H1 (cell line): ENCODE measurements at regions not wholly inside any gene's neighbourhood (a gene's known extent, or its start where the extent isn't known, plus 50 kb on each side); places are given as distances from the start of the nearest gene placed in this dataset.

Experiments
- CTCF ChIA-PET: fragments of 300-600 bp; sonication (Branson Sonifier 250); formaldehyde crosslinking; loops from one replicate; lab custom pipeline; 2021; ENCODE audit not compliant: partially characterized antibody; lab: Charles Lee
- POLR2A ChIA-PET: fragments of 300-600 bp; sonication (Branson Sonifier 250); formaldehyde crosslinking; loops from one replicate; lab custom pipeline; 2021; ENCODE audit warnings: inconsistent platforms; ENCODE audit not compliant: partially characterized antibody; lab: Charles Lee
- DNase-seq, 2 experiments: peaks; one replicate each; pipeline versions ENCODE4 v3.0.0 to v3.0.0-alpha.2; 2010 to 2022; ENCODE audit warnings: low spot score in 2 of 2, low read depth in 1 of 2, mixed read lengths in 1 of 2
- FAIRE-seq: peaks from 2 replicates; lab custom pipeline; 2011; peaks lifted over from hg19 to GRCh38; lab: Jason Lieb, UNC
- H2AFZ ChIP-seq: 2 replicates; pipeline ENCODE4 v1.8.1; 2012; ENCODE audit warnings: low read length, inconsistent platforms
- H2AK5ac ChIP-seq: 2 replicates; pipeline ENCODE4 v1.6.1; 2013; ENCODE audit warnings: low read depth, low read length
- H2BK120ac ChIP-seq: replicated peaks from 2 replicates; pipeline ENCODE3; 2013; ENCODE audit warnings: low read depth, low read length, inconsistent platforms
- H2BK12ac ChIP-seq: 2 replicates; pipeline ENCODE4 v1.6.1; 2013; ENCODE audit warnings: low read depth, low read length
- H2BK15ac ChIP-seq: 2 replicates; pipeline ENCODE4 v1.6.1; 2013; ENCODE audit warnings: low read length
- H2BK20ac ChIP-seq: 2 replicates; pipeline ENCODE4 v1.6.1; 2013; ENCODE audit warnings: low read length
- H2BK5ac ChIP-seq: 2 replicates; pipeline ENCODE4 v1.6.1; 2013; ENCODE audit warnings: low read depth, low read length
- H3K14ac ChIP-seq: 2 replicates; pipeline ENCODE4 v1.6.1; 2013; ENCODE audit warnings: inconsistent platforms; ENCODE audit not compliant: insufficient read length
- H3K18ac ChIP-seq: 2 replicates; pipeline ENCODE4 v1.6.1; 2013; ENCODE audit warnings: low read length; ENCODE audit errors: extremely low read depth
- H3K23ac ChIP-seq: 2 replicates; pipeline ENCODE4 v1.6.1; 2013; ENCODE audit warnings: inconsistent platforms; ENCODE audit not compliant: insufficient read length
- H3K23me2 ChIP-seq: 2 replicates; pipeline ENCODE4 v1.6.1; 2013; ENCODE audit warnings: low read depth, low read length
- H3K27ac ChIP-seq: 2 replicates; pipeline ENCODE4 v1.6.1; 2011; ENCODE audit warnings: low read depth, low read length, inconsistent platforms
- H3K27me3 ChIP-seq, 4 experiments: replicated peaks in 1 of 4; 1 replicate in 1 of 4; 2 replicates in 3 of 4; pipeline versions ENCODE4 v1.6.1 to v1.8.1; 2011 to 2013; ENCODE audit warnings: low read length in 3 of 4, mild to moderate bottlenecking in 3 of 4, inconsistent platforms in 2 of 4, mixed read lengths in 2 of 4, moderate library complexity in 1 of 4; ENCODE audit not compliant: control insufficient read depth in 3 of 4, insufficient read depth in 3 of 4; ENCODE audit errors: extremely low read depth in 1 of 4
- H3K36me3 ChIP-seq, 4 experiments: 2 replicates each; pipeline versions ENCODE4 v1.6.1 to v1.8.1; 2011 to 2013; ENCODE audit warnings: mild to moderate bottlenecking in 4 of 4, low read length in 3 of 4, moderate library complexity in 2 of 4, control low read depth in 1 of 4, inconsistent platforms in 1 of 4; ENCODE audit not compliant: insufficient read depth in 4 of 4, control insufficient read depth in 2 of 4
- H3K4ac ChIP-seq: replicated peaks from 2 replicates; pipeline ENCODE3; 2013; ENCODE audit warnings: low read length, low read depth, mixed read lengths, inconsistent platforms; ENCODE audit not compliant: insufficient read length
- H3K4me1 ChIP-seq, 4 experiments: replicated peaks in 1 of 4; 1 replicate in 1 of 4; 2 replicates in 3 of 4; pipeline versions ENCODE4 v1.6.1 to v1.8.1; 2011 to 2013; ENCODE audit warnings: low read length in 3 of 4, inconsistent platforms in 2 of 4, mixed read lengths in 1 of 4; ENCODE audit not compliant: insufficient read depth in 4 of 4, control insufficient read depth in 3 of 4
- H3K4me2 ChIP-seq, 2 experiments: 2 replicates each; pipeline versions ENCODE4 v1.6.1 to v1.8.1; 2011 to 2013; ENCODE audit warnings: low read depth in 2 of 2, low read length in 2 of 2, control low read depth in 1 of 2, inconsistent platforms in 1 of 2, mild to moderate bottlenecking in 1 of 2; ENCODE audit not compliant: insufficient read depth in 1 of 2
- H3K4me3 ChIP-seq, 4 experiments: fragments of 200-600, 300-600 bp in 1 of 4; sonication (generic), shearing (Covaris generic), sonication (Bioruptor Twin) in 1 of 4; 2 replicates each; pipeline versions ENCODE4 v1.5.1 to v1.8.1; 2011 to 2016; ENCODE audit warnings: low read length in 4 of 4, low read depth in 3 of 4, control low read depth in 2 of 4, inconsistent platforms in 2 of 4, mild to moderate bottlenecking in 2 of 4, mixed read lengths in 1 of 4, moderate library complexity in 1 of 4; ENCODE audit not compliant: insufficient read depth in 2 of 4; ENCODE audit errors: extremely low read depth in 1 of 4
- H3K56ac ChIP-seq: replicated peaks from 2 replicates; pipeline ENCODE3; 2013; ENCODE audit warnings: low read depth, mild to moderate bottlenecking, mixed read lengths, low read length, inconsistent platforms; ENCODE audit not compliant: insufficient read length
- H3K79me1 ChIP-seq: 2 replicates; pipeline ENCODE4 v1.6.1; 2013; ENCODE audit warnings: low read depth, low read length, control low read depth
- H3K79me2 ChIP-seq, 2 experiments: 2 replicates each; pipeline versions ENCODE4 v1.6.1 to v1.8.1; 2012 to 2013; ENCODE audit warnings: low read length in 2 of 2, mild to moderate bottlenecking in 2 of 2, inconsistent platforms in 1 of 2; ENCODE audit not compliant: insufficient read depth in 2 of 2, control insufficient read depth in 1 of 2
- H3K9ac ChIP-seq, 4 experiments: replicated peaks in 1 of 4; 1 replicate in 1 of 4; 2 replicates in 3 of 4; pipeline versions ENCODE4 v1.6.1 to v1.8.1; 2011 to 2013; ENCODE audit warnings: low read depth in 3 of 4, low read length in 3 of 4, control low read depth in 2 of 4, mild to moderate bottlenecking in 2 of 4, moderate library complexity in 2 of 4, inconsistent platforms in 1 of 4; ENCODE audit errors: extremely low read depth in 1 of 4
- H3K9me3 ChIP-seq, 2 experiments: 2 replicates each; pipeline versions ENCODE4 v1.6.1 to v1.8.1; 2012 to 2013; ENCODE audit warnings: mild to moderate bottlenecking in 2 of 2, moderate library complexity in 2 of 2, control low read depth in 1 of 2, inconsistent platforms in 1 of 2, low read depth in 1 of 2, low read length in 1 of 2, mixed read lengths in 1 of 2; ENCODE audit not compliant: insufficient read depth in 2 of 2
- H4K20me1 ChIP-seq, 2 experiments: replicated peaks in 1 of 2; 2 replicates each; pipeline versions ENCODE3 to v1.8.1; 2011 to 2013; ENCODE audit warnings: inconsistent platforms in 2 of 2, low read length in 2 of 2, mild to moderate bottlenecking in 1 of 2; ENCODE audit not compliant: insufficient read depth in 2 of 2, control insufficient read depth in 1 of 2
- H4K5ac ChIP-seq: 2 replicates; pipeline ENCODE4 v1.6.1; 2013; ENCODE audit warnings: low read length, low read depth, mixed read lengths, inconsistent platforms; ENCODE audit not compliant: insufficient read length
- H4K8ac ChIP-seq: 2 replicates; pipeline ENCODE4 v1.8.0; 2013; ENCODE audit warnings: mild to moderate bottlenecking, moderate library complexity, low read length, inconsistent platforms; ENCODE audit not compliant: insufficient read depth; ENCODE audit errors: extremely low read depth
- H4K91ac ChIP-seq: replicated peaks from 2 replicates; pipeline ENCODE3; 2013; ENCODE audit warnings: low read length, mixed read lengths, inconsistent platforms; ENCODE audit not compliant: insufficient read length
- CTBP2 ChIP-seq: IDR thresholded peaks from 2 replicates; pipeline ENCODE4 v1.7.0; 2011; ENCODE audit warnings: borderline replicate concordance, mild to moderate bottlenecking, moderate library complexity, mixed read lengths, low read length; ENCODE audit not compliant: insufficient read depth, insufficient read length
- FOSL1 ChIP-seq: IDR thresholded peaks from 2 replicates; pipeline ENCODE4 v1.6.1; 2011; ENCODE audit warnings: mild to moderate bottlenecking, low read depth, low read length, moderate library complexity; ENCODE audit not compliant: insufficient read depth
- HDAC2 ChIP-seq, 2 experiments: fragments of 300-600 bp in 1 of 2; sonication (generic) in 1 of 2; IDR thresholded peaks; 2 replicates each; pipeline ENCODE4 v1.6.1; 2011 to 2012; ENCODE audit warnings: low read depth in 2 of 2, low read length in 2 of 2, mild to moderate bottlenecking in 2 of 2, moderate library complexity in 2 of 2, borderline replicate concordance in 1 of 2, inconsistent platforms in 1 of 2
- HDAC6 ChIP-seq: IDR thresholded peaks from one replicate; pipeline ENCODE4 v1.7.1; 2012; ENCODE audit warnings: low read depth, mild to moderate bottlenecking, inconsistent platforms, low read length, moderate library complexity
- NANOG ChIP-seq: IDR thresholded peaks from 2 replicates; pipeline ENCODE4 v1.6.1; 2011; ENCODE audit warnings: low read length, low read depth, mild to moderate bottlenecking, inconsistent platforms; ENCODE audit not compliant: insufficient read depth, poor library complexity, severe bottlenecking
- RFX5 ChIP-seq: IDR thresholded peaks from 2 replicates; pipeline ENCODE4 v1.6.1; 2011; ENCODE audit warnings: low read depth, low read length, improper control_type of control experiment, borderline replicate concordance
- SIN3A ChIP-seq, 2 experiments: IDR thresholded peaks in 1 of 2; conservative IDR thresholded peaks in 1 of 2; 2 replicates each; pipeline ENCODE4 v1.6.1; 2011 to 2012; ENCODE audit warnings: low read length in 2 of 2, improper control_type of control experiment in 1 of 2, low read depth in 1 of 2, mild to moderate bottlenecking in 1 of 2
- SP1 ChIP-seq: IDR thresholded peaks from 2 replicates; pipeline ENCODE4 v1.6.1; 2011; ENCODE audit warnings: low read depth, low read length
- TAF7 ChIP-seq: optimal IDR thresholded peaks from 2 replicates; pipeline ENCODE3; 2011; ENCODE audit warnings: low read depth, mild to moderate bottlenecking, inconsistent platforms, low read length, moderate library complexity, borderline replicate concordance
- TEAD4 ChIP-seq: IDR thresholded peaks from 2 replicates; pipeline ENCODE4 v1.6.1; 2012; ENCODE audit warnings: low read depth, low read length, inconsistent platforms, mixed read lengths
- WGBS, 2 experiments: shearing (Covaris generic) in 1 of 2; methylation state at CpG; one replicate each; pipeline versions ENCODE4 v1.1.6 to v1.1.7; 2013 to 2015; ENCODE audit warnings: low lambda C conversion rate in 2 of 2, mixed read lengths in 2 of 2, inconsistent platforms in 1 of 2, low coverage in 1 of 2, missing lambda C conversion rate in 1 of 2; ENCODE audit not compliant: insufficient replicate concordance in 2 of 2, insufficient coverage in 1 of 2, insufficient read length in 1 of 2; ENCODE audit errors: extremely low coverage in 1 of 2, missing lambda C conversion rate in 1 of 2; 5-methylcytosine and 5-hydroxymethylcytosine counted together

GRCh38 chr22:46028106-46028991 is 51.4 kb upstream of the WNT7B start:
- 0 out of 2 replicates have a peak overlapping the region, but pooled peaks have one; percentile 46 for H2BK15ac ChIP-seq
- H2BK120ac ChIP-seq = no peak overlapping the region
- CTCF ChIA-PET = interaction anchor here (1.0 to 4.2 kb wide), 7 partner anchors 11 to 81 kb away, joined by 3 to 24 read pairs (median 15); no protein-coding TSS in a partner anchor
- no peak overlapping the region for H3K4ac ChIP-seq
- H2BK20ac ChIP-seq = no peak overlapping the region
- no peak overlapping the region for H3K27ac ChIP-seq
- peaks cover 10 to 45% (median 34%) of the 10 kb centered on the region in 4 experiments for H3K27me3 ChIP-seq
- H4K5ac ChIP-seq = no peak overlapping the region
- peaks cover 4% of the 10 kb centered on the region; the same call in 1 of the 2 replicates for H3K23me2 ChIP-seq
- H4K20me1 ChIP-seq = no peaks in the 10 kb centered on the region
- no peak overlapping the region for H4K8ac ChIP-seq
- peak overlapping the region in 1 of 4 experiments; percentile 62; a peak in 1 of 8 replicates for H3K4me3 ChIP-seq
- no peak overlapping the region for H3K9ac ChIP-seq
- no peak overlapping the region for H2BK5ac ChIP-seq
- H2AK5ac ChIP-seq = no peak overlapping the region
- H3K4me1 ChIP-seq = peaks cover 0 to 21% (median 12%) of the 10 kb centered on the region in 4 experiments; a peak in 6 of 7 replicates
- no peaks in the 10 kb centered on the region for H3K79me2 ChIP-seq
- peak overlapping the region in 1 of 2 experiments; percentile 88; a peak in 2 of 4 replicates for H3K4me2 ChIP-seq
- no peak overlapping the region for H3K14ac ChIP-seq
- H3K79me1 ChIP-seq = no peaks in the 10 kb centered on the region
- H3K18ac ChIP-seq = 0 out of 2 replicates have a peak overlapping the region, but pooled peaks have one; percentile 48
- WGBS, 2 experiments = 82% methylated on average over 16 of the region's 16 CpGs; no CpG with 5 or more reads in 1 of the 2 experiments
- POLR2A ChIA-PET = interaction anchor here (1.3 to 1.5 kb wide), 2 partner anchors 9 to 363 kb away, joined by 3 to 4 read pairs; no protein-coding TSS in a partner anchor
- H3K23ac ChIP-seq = no peak overlapping the region
- no peak overlapping the region for H4K91ac ChIP-seq
- no peaks in the 10 kb centered on the region for H3K9me3 ChIP-seq
- peak overlapping the region; percentile 22; the same call in 1 of the 2 replicates for H2BK12ac ChIP-seq
- H2AFZ ChIP-seq = no peak overlapping the region
- H3K36me3 ChIP-seq = no peaks in the 10 kb centered on the region
- H3K56ac ChIP-seq = no peak overlapping the region
- FAIRE-seq (no peak), DNase-seq (no peak)
- TF ChIP-seq HDAC2 (IDR thresholded peaks at IDR 0.05; ENCODE audit: borderline replicate concordance in 1 of 2, low read depth in 2 of 2, low read length in 2 of 2) = no peak
- TF ChIP-seq TEAD4 = no peak
- TF ChIP-seq FOSL1 = no peak
- TF ChIP-seq CTBP2 = no peak
- TF ChIP-seq SP1 = no peak
- no peak for TF ChIP-seq NANOG
- TF ChIP-seq TAF7 = no peak
- TF ChIP-seq HDAC6 = no peak
- no peak for TF ChIP-seq SIN3A (conservative IDR thresholded peaks at IDR 0.05 in 1 of 2, IDR thresholded peaks at IDR 0.05 in 1 of 2; ENCODE audit: low read depth in 1 of 2, low read length in 2 of 2)
- no peak for TF ChIP-seq RFX5
